ENCODE measurements at regions not wholly inside any gene's neighbourhood (a gene's known extent, or its start where the extent isn't known, plus 50 kb on each side); places are given as distances from the start of the nearest gene placed in this dataset.

- TF ChIP-seq, protein P1, sequence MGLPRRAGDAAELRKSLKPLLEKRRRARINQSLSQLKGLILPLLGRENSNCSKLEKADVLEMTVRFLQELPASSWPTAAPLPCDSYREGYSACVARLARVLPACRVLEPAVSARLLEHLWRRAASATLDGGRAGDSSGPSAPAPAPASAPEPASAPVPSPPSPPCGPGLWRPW (IDR thresholded peaks at IDR 0.05), result no peak
- TF ChIP-seq ELK1 (IDR thresholded peaks at IDR 0.05; ENCODE audit: low read depth, low read length) (no peak), BHLHE40 (IDR thresholded peaks at IDR 0.05; ENCODE audit: low read depth, low read length) (no peak), FOXS1 (CRISPR knock-in tag; IDR thresholded peaks at IDR 0.05) (no peak), HOXB5 (CRISPR knock-in tag; IDR thresholded peaks at IDR 0.05) (no peak), POLR2AphosphoS2 (conservative IDR thresholded peaks at IDR 0.05; ENCODE audit: low read length) (no peak), NFE2L2 (conservative IDR thresholded peaks at IDR 0.05; ENCODE audit: low read length) (no peak), MAX (IDR thresholded peaks at IDR 0.05) (no peak), E2F6 (IDR thresholded peaks at IDR 0.05; ENCODE audit: borderline replicate concordance, low read depth) (no peak), CBX2 (IDR thresholded peaks at IDR 0.05; ENCODE audit: borderline replicate concordance, low read depth) (no peak), HDAC2 (IDR thresholded peaks at IDR 0.05) (no peak), GATA3 (IDR thresholded peaks at IDR 0.05; ENCODE audit: borderline replicate concordance) (no peak), POLR2A (IDR thresholded peaks at IDR 0.05; ENCODE audit: low read length) (no peak), HOXB13 (CRISPR knock-in tag; IDR thresholded peaks at IDR 0.05; ENCODE audit: low read depth) (no peak), EHMT2 (IDR thresholded peaks at IDR 0.05; ENCODE audit: low read depth) (no peak), CHD4 (IDR thresholded peaks at IDR 0.05; ENCODE audit: borderline replicate concordance) (no peak), CBX8 (IDR thresholded peaks at IDR 0.05) (no peak)
- TF ChIP-seq, protein P2, sequence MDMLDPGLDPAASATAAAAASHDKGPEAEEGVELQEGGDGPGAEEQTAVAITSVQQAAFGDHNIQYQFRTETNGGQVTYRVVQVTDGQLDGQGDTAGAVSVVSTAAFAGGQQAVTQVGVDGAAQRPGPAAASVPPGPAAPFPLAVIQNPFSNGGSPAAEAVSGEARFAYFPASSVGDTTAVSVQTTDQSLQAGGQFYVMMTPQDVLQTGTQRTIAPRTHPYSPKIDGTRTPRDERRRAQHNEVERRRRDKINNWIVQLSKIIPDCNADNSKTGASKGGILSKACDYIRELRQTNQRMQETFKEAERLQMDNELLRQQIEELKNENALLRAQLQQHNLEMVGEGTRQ (IDR thresholded peaks at IDR 0.05), result no peak
- POLR2A ChIA-PET, result no interaction called here
- H3K4me1 ChIP-seq, result no peaks in the 10 kb centered on the region
- ATAC-seq (no peak), FAIRE-seq (no peak), DNase-seq (ENCODE audit: low read depth in 1 of 2, low spot score in 1 of 2) (no peak)
- no peak overlapping the region for H3K4me2 ChIP-seq
- no peaks in the 10 kb centered on the region for H3K9me3 ChIP-seq
- H3K4me3 ChIP-seq, result no peak overlapping the region
- 22% methylated on average over 1 of the region's 1 CpG for WGBS (ENCODE audit: missing lambda C conversion rate)
- H3K27ac ChIP-seq, result no peak overlapping the region
- CTCF ChIA-PET, result no interaction called here
These were observed 774.1 kb upstream of the B3GALT2 start for GRCh38 chr1:193960499-193960898.

DNA sequence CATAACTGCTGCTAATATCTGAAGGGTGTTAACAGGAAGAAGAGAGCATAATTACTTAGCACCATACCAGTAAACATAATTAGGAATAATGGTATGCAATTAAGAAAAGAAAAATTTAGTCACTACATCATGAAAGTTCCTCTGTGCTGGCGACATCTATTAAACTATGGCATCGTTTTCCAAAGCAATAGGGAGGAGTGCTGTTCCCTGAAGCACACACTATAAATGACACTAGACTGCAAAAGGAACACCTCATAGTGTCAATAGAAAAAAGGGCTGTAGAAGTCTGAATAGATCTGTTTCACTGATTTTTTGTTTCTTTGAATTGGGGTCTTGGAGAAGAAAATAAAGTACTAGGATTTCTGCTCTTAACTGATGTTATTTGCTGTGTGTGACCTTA lies 773.6 kb upstream of the B3GALT2 start:
- ChIA-PET POLR2A (no interaction called here), CTCF (no interaction called here)
- H3K4me3 ChIP-seq, result no peak overlapping the region
- no peak for FAIRE-seq
- ATAC-seq, result no peak
- TF ChIP-seq, protein P2 (IDR thresholded peaks at IDR 0.05), result no peak
- TF ChIP-seq FOSB (CRISPR knock-in tag; IDR thresholded peaks at IDR 0.05), result no peak
- TF ChIP-seq E2F6 (IDR thresholded peaks at IDR 0.05; ENCODE audit: borderline replicate concordance, low read depth), result no peak
- no peak for TF ChIP-seq CEBPB (IDR thresholded peaks at IDR 0.05)
- no peak for TF ChIP-seq NFE2L2 (conservative IDR thresholded peaks at IDR 0.05; ENCODE audit: low read length)
- no peak for TF ChIP-seq ZFP36 (IDR thresholded peaks at IDR 0.05; ENCODE audit: borderline replicate concordance, partially characterized antibody)
- no peak for TF ChIP-seq EHF (CRISPR knock-in tag; IDR thresholded peaks at IDR 0.05)
- no peak for TF ChIP-seq POLR2A (IDR thresholded peaks at IDR 0.05; ENCODE audit: low read length)
- no peak for TF ChIP-seq ELK1 (IDR thresholded peaks at IDR 0.05; ENCODE audit: low read depth, low read length)
- TF ChIP-seq ZNF302 (CRISPR knock-in tag; IDR thresholded peaks at IDR 0.05), result no peak
- no peak for TF ChIP-seq SREBF2 (IDR thresholded peaks at IDR 0.05)
- no peak for TF ChIP-seq MAX (IDR thresholded peaks at IDR 0.05)
- TF ChIP-seq REST (IDR thresholded peaks at IDR 0.05), result no peak
- TF ChIP-seq RFX5 (IDR thresholded peaks at IDR 0.05), result no peak
- no peak for TF ChIP-seq MAFK (IDR thresholded peaks at IDR 0.05; ENCODE audit: partially characterized antibody)
- no peak overlapping the region for H3K4me2 ChIP-seq
- H3K4me1 ChIP-seq, result no peaks in the 10 kb centered on the region
- DNase-seq (ENCODE audit: low read depth in 1 of 2, low spot score in 1 of 2), result no peak
- no peaks in the 10 kb centered on the region for H3K9me3 ChIP-seq
- WGBS (ENCODE audit: missing lambda C conversion rate), result 66% methylated on average over 2 of the region's 2 CpGs
- H3K27ac ChIP-seq, result no peak overlapping the region

All from A549 (cell line).